Islet of Langerhans (tissue), 1 donor: ENCODE measurements at regions not wholly inside any gene's neighbourhood (a gene's known extent, or its start where the extent isn't known, plus 50 kb on each side); places are given as distances from the start of the nearest gene placed in this dataset.
"Not testable (repeated sequence)": the region's sequence is repeated elsewhere in the genome, so short reads cannot be mapped to it uniquely, and the experiment has no call there.

Experiments used
- FAIRE-seq: peaks from one replicate; lab custom pipeline; 2011; peaks lifted over from hg19 to GRCh38; lab: Jason Lieb, UNC

DNA sequence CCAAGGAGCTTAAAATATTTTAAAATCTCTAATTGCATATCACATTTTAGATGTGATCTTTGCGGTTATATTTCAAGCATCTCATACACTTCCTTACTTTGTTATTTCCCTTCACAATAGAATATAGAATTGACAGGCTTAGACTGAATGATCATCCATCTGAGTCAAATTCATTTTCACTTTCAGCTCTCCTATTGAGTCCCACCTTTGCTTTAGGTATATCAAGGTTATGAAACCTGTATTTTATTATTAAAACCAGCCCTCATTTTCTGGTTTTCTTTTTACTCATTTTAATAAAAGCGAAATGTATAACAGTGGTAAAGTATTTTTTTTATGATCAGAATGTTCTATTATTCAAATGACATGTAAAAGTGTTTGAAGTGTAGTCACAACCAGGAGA is 162.9 kb upstream of the KYNU start:
- FAIRE-seq = no peak

DNA sequence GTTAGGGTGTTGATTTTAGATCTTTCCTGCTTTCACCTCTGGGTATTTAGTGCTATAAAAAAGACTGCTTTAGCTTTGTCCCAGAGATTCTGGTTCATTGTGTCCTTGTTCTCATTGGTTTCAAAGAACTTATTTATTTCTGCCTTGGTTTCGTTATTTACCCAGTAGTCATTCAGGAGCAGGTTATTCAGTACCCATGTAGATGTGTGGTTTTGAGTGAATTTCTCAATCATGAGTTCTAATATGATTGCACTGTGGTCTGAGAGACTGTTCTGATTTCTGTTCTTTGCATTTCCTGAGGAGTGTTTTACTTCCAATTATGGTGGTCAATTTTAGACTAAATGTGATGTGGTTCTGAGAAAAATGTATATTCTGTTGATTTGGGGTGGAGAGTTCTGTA is 167.1 kb upstream of the KYNU start:
- FAIRE-seq = no peak

DNA sequence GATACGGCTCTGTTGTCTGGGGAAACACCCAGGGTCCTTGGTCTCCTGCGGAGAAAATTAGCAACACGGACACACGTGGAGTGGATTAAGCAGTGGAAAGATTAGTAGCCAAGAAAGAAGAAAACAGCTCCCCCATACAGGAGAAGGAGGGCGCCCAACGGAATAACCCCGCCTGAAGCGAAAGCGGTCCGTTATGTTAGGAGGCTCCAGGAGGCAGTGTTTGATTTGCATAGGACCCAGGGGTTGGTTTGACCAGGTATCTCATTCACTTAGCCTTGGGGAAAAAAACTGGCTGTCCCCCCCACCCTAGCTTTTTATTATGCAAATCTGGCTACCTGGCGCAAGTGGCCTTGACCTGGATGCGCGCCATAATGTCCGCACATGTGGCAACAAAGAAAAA is 170.1 kb upstream of the KYNU start:
- FAIRE-seq = no peak

DNA sequence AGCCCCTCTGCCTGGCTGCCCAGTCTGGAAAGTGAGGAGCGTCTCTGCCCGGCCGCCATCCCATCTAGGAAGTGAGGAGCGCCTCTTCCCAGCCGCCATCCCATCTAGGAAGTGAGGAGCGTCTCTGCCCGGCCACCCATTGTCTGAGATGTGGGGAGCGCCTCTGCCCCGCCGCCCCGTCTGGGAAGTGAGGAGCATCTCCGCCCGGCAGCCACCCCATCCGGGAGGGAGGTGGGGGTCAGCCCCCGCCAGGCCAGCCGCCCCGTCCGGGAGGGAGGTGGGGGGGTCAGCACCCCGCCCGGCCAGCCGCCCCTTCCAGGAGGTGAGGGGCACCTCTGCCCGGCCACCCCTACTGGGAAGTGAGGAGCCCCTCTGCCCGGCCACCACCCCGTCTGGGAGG is 175.1 kb upstream of the KYNU start:
- not testable (repeated sequence) for FAIRE-seq

DNA sequence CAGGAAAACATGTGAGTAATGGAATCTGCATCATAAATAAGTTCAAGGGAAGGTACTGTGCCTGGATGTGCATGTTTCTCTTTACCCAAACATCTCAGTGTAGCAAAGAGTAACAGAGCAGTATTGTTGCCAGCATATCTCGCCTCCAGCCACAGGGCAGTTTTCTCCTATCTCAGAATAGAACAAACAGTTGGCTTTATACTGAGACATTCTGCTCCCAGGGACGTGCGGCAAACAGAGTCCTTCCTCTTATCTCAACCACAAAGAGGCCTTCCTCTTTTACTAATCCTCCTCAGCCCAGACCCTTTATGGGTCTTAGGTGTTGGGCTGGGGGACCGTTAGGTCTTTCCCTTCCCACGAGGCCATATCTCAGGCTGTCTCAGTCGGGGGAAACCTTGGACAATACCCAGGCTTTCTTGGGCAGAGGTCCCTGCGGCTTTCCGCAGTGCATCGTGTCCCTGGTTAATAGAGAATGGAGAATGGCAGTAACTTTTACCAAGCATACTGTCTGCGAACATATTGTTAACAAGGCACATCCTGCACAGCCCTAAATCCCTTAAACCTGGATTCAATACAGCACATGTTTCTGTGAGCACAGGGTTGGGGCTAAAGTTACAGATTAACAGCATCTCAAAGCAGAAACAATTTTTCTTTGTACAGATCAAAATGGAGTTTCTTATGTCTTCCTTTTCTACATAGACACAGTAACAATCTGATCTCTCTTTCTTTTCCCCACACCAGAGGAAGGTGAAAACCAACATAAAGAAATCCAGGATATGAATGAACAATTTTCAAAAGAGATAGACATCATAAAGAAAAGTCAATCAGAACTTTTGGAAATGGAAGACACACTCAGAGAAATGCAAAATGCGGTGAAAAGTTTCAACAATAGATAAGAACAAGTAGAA is 181.9 kb upstream of the KYNU start:
- not testable (repeated sequence) for FAIRE-seq

DNA sequence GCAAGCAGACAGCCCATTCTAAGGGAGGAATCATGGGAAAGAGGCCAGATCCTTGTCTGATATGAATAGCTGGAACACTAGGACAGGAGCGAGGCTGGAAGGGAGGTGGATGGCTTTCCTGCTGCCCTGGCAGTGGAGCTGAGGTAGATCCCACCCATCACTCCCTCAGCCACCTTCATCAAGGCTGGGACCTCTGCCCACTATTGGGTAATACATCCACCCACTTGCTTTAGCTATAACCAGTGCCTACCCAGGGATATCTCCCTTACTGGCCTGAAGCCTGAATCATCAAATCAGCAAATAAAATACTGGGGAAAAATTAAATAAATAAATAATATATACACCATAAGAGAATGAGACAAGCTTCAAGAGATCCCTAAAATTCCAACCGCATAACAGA is 183.2 kb upstream of the KYNU start:
- no peak for FAIRE-seq

DNA sequence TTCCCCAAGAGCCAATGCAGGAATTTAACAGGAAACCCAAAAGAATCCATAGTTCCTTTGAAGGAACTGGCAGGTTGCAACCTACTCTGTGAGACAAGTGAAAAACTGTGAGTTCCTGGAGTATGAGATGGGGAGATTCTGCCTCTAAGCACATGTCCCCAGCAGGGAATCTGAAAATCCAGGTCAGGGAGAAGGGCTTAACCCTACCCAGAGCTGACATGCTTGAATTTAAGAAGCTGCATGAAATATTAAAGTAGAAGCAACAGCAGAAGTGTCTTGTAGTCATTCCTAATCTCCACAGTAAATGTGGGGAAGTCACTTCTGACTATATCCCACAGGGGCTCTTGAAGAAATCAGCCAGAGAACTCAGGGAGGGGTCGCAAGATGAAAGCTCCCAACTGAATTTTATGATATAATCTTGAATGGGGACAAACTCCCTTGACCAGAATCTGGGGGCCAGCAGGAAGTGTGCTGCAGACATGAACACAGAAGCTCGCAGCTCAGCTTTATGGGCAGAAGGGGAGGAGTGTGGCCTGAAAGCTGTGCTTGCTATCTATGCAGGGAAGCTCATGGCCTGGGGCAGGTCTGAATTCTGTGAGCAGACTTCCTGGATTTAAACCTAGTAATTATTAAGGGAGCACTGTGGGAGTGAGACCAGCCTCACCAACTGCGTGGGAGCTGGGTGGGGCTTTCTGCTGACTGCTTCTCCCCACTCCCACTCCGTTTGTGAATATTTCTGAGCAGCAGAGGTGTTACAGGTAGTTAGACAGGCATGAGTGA is 184.1 kb upstream of the KYNU start:
- no peak for FAIRE-seq

DNA sequence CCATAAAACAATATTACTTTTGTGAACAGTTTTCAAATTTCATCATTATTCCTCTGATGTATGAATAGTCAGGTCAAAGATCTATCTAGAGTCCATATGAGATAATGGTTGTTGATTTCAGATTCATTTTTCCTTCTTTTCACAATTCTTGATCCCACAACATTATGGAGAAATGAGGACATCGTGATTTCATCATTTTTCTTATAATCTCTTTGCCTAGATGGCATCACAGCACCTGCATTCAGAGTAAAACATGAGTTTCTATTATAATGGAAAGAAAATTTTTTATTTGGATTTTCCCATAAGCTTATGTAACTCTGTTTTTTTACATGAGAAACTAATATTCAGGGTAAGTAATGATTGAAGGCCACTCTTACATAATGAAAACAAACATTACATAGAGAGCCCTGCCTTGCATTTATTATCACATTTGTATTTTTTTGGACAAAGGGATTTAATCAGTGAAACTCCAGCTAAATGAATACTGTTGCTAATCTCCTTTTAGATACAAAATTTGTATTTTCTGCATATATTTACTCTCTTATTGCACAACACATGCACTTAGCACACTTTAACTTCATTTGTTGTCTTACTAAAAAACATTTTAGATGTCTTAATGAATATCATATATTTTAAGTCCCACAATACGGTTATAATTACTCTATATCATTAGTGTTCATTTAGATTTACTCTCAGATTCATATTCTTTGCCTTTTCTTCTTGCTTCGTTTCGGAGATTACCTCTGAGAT is 188.4 kb upstream of the KYNU start:
- FAIRE-seq = no peak

DNA sequence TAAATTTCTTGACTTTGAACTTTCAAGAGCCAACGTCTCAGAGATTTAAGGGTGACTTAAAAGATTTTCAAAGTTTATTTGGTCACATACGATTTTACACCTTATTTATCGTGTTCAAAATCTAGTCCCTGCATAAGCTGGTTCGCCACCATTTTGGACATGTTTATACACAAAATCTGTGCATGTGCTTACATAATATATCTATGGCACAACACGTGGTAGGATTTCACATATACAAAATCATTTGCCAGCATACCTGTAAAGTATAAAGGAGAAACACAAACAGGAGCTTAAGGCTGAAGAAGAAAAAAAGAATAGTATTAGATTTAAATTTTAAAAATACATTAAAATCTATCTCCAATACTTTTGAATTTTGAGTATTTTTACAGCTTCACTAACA is 190.0 kb upstream of the KYNU start:
- FAIRE-seq = no peak

DNA sequence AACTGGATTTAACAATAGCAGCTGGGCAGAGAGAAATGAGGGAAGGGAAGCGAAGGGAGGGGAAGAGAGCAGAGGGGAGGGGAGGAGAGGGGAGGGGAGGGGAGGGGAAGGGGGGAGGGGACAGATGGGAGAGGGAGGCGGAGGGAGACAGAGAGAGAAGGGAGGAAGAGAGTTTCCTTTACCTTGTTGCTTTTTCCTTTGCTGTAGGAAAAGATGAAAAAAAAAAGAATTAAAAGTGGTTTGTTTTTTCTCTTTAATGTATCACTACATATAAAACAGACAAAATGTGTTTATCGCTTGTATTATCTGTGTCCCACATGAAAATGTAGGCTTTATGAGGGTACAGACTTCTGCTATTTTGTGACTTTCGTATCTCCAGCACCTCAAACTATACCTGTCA is 190.4 kb upstream of the KYNU start:
- FAIRE-seq = no peak

DNA sequence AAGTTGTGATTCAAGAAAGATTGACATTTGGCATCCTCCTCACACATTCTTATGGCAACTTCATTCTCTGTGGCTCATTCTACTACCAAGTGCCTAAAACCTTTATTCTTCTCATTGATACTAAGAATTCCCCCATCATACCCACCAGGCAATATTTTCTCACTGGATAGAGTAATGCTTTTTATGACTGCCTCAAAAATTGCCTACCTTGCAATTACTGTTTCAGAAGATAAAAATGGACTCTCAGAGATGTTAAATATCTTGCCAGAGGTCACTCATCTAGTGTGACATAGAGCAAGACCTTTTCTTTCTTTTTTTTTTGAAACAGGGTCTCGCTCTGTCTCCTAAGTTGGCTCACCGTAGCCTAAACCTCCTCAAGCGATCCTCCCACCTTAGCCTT is 192.8 kb upstream of the KYNU start:
- no peak for FAIRE-seq

DNA sequence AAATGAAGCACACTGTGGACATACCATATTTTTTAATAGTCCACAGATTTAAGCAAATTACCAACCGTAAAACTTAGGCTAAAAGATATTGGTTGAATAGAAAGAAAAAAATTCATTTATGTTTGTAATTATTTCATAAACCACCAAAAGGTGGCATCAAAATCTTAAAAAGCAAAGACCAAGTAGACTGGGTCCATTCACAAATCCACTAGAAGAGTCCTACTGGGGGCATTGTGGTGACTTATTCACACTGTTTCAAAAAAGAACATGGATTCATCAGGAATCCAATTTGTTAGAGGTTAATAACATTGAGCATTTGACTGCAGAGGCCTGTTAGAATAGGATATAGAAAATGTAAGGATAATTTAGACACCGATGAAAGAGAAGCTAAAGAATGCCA is 194.9 kb upstream of the KYNU start:
- no peak for FAIRE-seq

DNA sequence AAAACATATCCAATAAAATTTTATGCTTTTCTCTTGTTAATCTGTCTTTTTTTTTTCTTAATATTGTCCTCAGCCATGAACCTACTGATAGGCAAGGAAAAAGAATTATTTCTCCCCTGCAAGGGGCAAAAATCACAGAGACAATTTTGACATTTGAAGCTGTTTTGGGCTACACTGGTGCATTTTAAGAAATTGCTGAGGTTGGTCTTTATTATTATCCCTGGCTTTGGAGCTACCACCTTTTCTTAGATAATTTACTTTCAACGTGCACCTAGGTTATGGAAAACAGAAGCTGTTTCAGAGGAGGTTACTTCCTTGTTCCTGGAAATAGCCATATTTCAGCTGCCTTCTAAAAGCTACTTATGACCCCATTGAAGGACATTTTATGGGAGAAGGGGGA is 195.5 kb upstream of the KYNU start:
- no peak for FAIRE-seq

DNA sequence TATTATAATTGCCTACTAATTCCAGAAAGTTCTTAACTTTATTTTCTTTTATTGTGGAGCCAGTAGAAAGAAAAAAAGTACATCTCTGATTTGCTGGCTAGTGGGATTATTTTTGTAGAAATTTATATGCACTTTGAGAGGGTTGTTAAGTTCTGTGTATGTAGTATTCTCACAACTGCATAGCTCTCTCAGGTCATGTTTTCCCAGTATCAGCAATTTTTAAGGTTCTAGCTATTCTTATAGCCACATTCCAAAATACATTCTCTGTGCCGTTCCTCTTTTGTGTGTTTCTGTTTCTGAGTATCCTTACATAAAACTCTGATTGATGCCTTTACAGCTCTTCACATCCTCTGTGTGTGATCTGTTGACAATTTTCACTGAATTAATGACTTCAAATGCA is 199.3 kb upstream of the KYNU start:
- FAIRE-seq = no peak

DNA sequence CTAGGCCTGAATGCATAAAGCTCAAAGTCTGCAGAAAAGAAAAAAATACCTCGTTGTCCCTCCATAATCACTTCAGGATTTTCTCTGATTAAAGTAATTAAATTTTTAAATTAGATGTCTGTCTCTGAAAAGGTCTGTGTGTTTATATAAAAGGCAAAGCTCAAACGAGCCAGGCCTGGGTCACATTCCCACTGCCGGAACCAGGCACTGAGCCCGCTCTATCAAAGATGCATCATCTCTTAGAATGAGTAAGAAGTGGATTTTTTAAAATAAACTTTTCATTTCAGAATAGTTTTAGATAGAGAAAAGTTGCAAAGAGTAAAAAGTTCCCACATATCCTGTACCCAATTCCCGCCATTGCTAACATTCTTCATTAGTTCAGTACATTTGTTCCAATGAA is 202.1 kb upstream of the KYNU start:
- no peak for FAIRE-seq

DNA sequence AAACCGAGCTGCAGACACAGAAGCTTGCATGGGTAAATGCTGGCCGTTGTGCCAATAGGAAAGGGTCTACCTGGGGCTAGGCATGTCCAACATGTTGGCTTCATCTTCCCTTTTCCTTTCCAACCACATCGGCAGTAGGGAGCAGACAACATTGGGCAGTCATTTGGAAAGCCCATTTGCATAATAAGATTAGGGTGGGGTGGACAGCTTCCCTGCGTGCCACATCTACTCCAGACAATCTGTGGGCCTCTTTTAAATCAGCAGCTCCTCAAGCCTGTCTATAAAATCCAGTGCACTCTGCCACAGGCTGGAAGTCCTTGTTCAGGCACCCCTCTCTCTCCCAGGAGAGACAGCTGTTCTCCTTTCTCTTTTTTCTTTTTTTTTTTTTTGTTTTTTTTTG is 203.6 kb upstream of the KYNU start:
- no peak for FAIRE-seq

DNA sequence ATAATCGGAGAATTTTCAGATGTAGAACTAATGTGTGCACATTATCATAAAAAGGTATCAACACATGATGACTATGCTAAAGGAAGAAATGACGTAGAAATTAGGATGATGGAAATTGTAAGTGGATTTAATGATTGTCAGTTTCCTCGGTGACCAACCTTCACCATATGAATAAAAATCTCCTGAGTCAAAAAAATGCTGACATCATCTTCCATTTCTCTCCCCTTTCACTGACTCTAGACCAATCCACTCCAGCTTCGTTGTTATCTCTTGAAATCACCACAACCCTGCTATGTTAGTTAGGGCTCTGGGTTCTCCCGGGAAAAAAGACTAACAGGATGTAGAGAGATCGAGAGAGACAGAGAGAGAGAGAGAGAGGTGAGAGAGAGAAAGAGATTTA is 204.8 kb upstream of the KYNU start:
- no peak for FAIRE-seq

DNA sequence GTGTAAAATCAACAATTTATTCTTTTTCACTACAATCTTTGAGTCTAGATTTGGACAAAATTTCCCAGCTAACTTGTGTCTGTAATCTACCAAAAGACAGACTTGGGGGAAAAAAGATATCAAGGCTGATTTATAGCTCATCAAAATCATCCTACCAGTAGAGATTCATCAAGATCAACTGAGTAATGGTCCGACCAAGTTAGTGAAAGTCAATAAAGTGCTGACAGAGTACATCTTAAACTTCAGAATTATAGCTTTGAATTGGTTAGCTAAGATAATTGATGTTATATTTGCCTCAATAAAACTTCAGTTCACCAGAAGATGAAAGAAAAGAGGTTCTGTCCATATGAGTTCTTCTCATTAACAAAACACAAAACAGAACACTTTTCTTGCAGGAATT is 207.1 kb upstream of the KYNU start:
- FAIRE-seq = no peak

DNA sequence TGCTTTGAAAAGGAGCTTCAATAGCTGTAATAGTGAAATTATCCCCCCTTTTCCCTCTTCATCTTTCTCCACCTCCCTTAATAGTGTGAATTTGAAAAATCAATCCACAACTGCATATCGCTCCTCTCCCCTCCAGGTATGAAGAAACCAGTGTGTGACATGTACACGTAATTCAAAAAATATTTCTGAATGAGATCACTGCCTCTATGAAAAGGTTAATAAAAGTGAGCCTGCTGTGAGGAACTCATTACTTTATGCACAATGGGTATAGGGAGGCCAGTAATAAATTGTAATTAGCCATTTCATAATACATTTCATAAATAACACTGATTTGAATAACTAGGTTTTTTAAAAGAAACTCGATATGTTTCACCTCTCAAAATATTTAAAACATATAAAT is 209.0 kb upstream of the KYNU start:
- FAIRE-seq = no peak

DNA sequence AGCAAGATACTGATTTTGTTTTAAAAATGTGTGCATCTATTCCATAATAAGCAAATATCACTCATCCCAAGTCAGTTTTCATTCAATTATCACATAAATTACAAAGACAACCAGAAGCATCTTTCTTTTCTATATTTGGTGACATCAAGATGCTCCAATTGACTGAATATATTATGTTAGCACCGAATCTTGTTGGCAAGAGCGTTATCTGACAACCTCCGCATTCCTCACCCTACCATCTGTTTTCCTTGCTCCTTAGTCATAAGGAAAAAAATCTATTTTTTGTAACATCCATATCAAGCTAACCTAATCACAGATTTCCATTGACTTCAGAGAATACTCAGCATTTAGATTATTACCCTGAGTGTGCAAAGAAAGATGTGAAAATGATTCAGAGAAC is 212.2 kb upstream of the KYNU start:
- no peak for FAIRE-seq

DNA sequence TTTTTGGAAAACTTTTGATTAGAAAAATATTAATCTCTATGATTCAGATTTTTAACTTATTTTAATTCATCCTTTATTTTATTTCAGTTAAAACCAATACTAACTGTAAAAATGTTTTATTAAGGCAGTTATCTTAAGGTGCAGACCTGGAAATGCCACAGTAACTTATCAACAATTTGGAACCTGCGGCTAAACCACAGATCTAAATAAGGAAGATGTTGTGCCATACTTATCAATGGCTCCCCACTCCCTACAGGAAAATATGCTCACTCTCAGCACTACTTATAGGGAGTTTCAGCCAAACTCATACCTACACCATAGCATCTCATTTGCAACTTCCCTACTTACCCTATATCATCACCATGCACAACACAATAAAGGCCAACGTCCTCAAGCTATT is 226.9 kb upstream of the KYNU start:
- no peak for FAIRE-seq

DNA sequence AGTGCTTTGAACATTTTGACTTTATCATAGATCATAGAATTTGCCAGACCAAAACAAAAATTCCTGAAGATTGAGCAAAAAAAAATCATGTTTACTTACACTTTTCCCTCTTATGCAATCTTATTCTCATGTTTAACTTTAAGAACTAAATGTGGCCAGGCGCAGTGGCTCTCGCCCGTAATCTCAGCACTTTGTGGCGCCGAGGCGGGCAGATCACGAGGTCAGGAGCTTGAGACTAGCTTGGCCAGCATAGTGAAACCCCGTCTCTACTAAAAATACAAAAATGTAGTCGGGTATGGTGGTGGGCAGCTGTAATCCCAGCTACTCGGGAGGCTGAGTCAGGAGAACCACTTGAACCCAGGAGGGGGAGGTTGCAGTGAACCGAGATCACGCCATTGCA is 227.9 kb upstream of the KYNU start:
- no peak for FAIRE-seq

DNA sequence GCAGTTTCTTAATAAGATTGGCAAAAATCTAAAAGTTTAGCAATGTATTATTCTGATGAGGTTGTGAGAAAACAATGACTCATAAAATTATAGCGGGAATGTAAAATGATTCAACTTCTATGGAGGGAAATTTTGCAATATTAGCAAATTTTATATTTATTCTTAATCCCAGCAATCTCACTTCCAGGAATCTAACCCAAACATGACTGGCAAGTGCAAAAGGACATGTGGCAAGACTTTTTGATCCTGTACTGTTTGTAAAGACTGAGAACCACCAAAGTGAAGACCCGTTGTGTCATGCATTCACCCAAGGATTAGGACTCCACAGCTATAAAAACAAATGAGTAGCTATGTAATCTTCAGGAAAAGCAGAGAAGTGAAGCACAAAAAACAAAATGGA is 234.8 kb upstream of the KYNU start:
- no peak for FAIRE-seq
